ENCODE measurements at regions not wholly inside any gene's neighbourhood (a gene's known extent, or its start where the extent isn't known, plus 50 kb on each side); places are given as distances from the start of the nearest gene placed in this dataset.

DNA sequence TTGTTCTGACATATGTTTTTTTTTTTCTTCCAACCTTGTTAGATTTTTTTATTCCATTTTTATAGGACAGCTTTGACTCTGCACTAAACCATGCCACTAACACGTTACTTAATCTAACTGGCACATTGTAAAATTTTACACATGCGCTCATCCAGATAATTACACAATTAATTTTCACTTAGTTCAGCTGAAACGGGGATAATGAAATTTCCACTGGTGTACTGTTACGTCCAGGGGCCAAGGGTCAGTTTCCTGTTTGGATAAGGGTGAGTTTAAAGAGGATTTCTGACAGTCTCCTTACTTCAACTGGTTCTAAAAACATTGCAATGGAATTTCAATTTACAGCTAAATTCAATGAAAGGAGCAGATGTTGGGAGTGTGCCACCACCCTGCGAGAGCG is 221.8 kb upstream of the CEP162 start:
- no peak for ATAC-seq (ENCODE audit: poor library complexity)
- H3K4me1 Mint-ChIP-seq (ENCODE audit: low read depth): no peaks in the 10 kb centered on the region
- ChIA-PET POLR2A (no interaction called here), CTCF (no interaction called here)
- intact Hi-C loops (cut with DNase I, micrococcal nuclease): no loop called here
- Histone ChIP-seq H3K27me3 (ENCODE audit: control insufficient read depth in 1 of 2, insufficient read depth in 2 of 2, low read length in 2 of 2) (no peaks in the 10 kb centered on the region), H3K9me3 (ENCODE audit: control insufficient read depth in 1 of 2, insufficient read depth in 1 of 2, low read length in 2 of 2) (no peaks in the 10 kb centered on the region), H3K4me3 (ENCODE audit: low read length) (no peak overlapping the region), H3K27ac (ENCODE audit: low read depth in 1 of 2, low read length in 2 of 2) (no peak overlapping the region), H3K4me1 (ENCODE audit: insufficient read depth, low read length) (no peaks in the 10 kb centered on the region), H3K36me3 (ENCODE audit: insufficient read depth, low read length) (no peaks in the 10 kb centered on the region)
- TF ChIP-seq, protein P1, sequence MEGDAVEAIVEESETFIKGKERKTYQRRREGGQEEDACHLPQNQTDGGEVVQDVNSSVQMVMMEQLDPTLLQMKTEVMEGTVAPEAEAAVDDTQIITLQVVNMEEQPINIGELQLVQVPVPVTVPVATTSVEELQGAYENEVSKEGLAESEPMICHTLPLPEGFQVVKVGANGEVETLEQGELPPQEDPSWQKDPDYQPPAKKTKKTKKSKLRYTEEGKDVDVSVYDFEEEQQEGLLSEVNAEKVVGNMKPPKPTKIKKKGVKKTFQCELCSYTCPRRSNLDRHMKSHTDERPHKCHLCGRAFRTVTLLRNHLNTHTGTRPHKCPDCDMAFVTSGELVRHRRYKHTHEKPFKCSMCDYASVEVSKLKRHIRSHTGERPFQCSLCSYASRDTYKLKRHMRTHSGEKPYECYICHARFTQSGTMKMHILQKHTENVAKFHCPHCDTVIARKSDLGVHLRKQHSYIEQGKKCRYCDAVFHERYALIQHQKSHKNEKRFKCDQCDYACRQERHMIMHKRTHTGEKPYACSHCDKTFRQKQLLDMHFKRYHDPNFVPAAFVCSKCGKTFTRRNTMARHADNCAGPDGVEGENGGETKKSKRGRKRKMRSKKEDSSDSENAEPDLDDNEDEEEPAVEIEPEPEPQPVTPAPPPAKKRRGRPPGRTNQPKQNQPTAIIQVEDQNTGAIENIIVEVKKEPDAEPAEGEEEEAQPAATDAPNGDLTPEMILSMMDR (IDR thresholded peaks at IDR 0.05): no peak
- H3K27ac Mint-ChIP-seq: no peak overlapping the region
- no peak for DNase-seq
- H3K4me3 Mint-ChIP-seq: no peak overlapping the region
- peaks cover 3% of the 10 kb centered on the region for H3K9me3 Mint-ChIP-seq
- H3K36me3 Mint-ChIP-seq (ENCODE audit: low read depth): no peaks in the 10 kb centered on the region
- H3K27me3 Mint-ChIP-seq: no peaks in the 10 kb centered on the region

DNA sequence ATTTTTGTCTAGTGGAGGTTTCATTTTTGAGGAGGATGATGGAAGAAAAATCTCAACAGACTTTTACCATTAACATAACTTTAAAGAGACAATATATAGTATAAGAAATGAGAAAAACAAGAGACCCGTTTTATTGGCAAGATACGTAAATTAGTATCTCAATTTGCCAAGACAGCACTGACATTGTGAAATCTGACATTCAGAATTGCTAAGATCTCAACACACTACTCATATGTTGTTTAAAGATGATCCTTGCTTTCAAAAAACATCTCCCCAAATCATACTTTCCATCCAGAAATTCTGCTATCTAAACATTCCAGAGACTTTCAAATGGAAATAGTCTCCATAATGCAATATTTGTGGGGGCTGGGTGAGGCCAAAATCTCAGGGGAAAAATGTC is 220.9 kb upstream of the CEP162 start:
- POLR2A ChIA-PET: no interaction called here
- Mint-ChIP-seq H3K9me3 (peaks cover 3% of the 10 kb centered on the region), H3K27me3 (no peaks in the 10 kb centered on the region), H3K27ac (no peak overlapping the region), H3K36me3 (ENCODE audit: low read depth) (no peaks in the 10 kb centered on the region), H3K4me1 (ENCODE audit: low read depth) (no peaks in the 10 kb centered on the region), H3K4me3 (no peak overlapping the region)
- Histone ChIP-seq H3K27me3 (ENCODE audit: control insufficient read depth in 1 of 2, insufficient read depth in 2 of 2, low read length in 2 of 2) (no peaks in the 10 kb centered on the region), H3K27ac (ENCODE audit: low read depth in 1 of 2, low read length in 2 of 2) (no peak overlapping the region), H3K9me3 (ENCODE audit: control insufficient read depth in 1 of 2, insufficient read depth in 1 of 2, low read length in 2 of 2) (no peaks in the 10 kb centered on the region), H3K36me3 (ENCODE audit: insufficient read depth, low read length) (no peaks in the 10 kb centered on the region), H3K4me3 (ENCODE audit: low read length) (no peak overlapping the region), H3K4me1 (ENCODE audit: insufficient read depth, low read length) (no peaks in the 10 kb centered on the region)
- TF ChIP-seq, protein P1 (IDR thresholded peaks at IDR 0.05): no peak
- no peak for ATAC-seq (ENCODE audit: poor library complexity)
- CTCF ChIA-PET: no interaction called here
- intact Hi-C loops (cut with DNase I, micrococcal nuclease): no loop called here
- no peak for DNase-seq

DNA sequence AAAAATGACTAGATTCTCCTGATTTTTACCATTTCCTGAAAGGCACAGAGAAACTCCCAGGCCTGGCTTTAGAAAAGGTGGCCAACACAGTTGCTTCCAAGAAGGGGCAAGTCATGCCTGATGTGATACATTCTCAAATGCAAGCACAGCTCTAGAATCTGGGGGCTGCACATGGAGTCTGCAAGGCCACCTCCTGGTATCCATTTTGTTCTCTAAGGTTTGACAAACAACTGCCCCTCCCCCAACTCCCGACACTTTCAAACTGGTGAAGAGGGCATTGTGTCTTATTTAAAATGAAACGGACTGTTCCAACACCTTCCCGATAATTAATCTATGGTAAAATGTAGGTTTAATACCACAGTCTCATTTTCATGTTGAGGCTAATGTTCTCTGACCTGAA is 220.2 kb upstream of the CEP162 start:
- no peaks in the 10 kb centered on the region for H3K4me1 ChIP-seq (ENCODE audit: insufficient read depth, low read length)
- no peaks in the 10 kb centered on the region for H3K27me3 Mint-ChIP-seq

More for the DNA sequence above, 220.2 kb upstream of the CEP162 start:
- ATAC-seq (ENCODE audit: poor library complexity) (no peak), DNase-seq (no peak)
- Histone ChIP-seq H3K9me3 (ENCODE audit: control insufficient read depth in 1 of 2, insufficient read depth in 1 of 2, low read length in 2 of 2) (no peaks in the 10 kb centered on the region), H3K27me3 (ENCODE audit: control insufficient read depth in 1 of 2, insufficient read depth in 2 of 2, low read length in 2 of 2) (no peaks in the 10 kb centered on the region), H3K4me3 (ENCODE audit: low read length) (no peak overlapping the region), H3K36me3 (ENCODE audit: insufficient read depth, low read length) (no peaks in the 10 kb centered on the region), H3K27ac (ENCODE audit: low read depth in 1 of 2, low read length in 2 of 2) (no peak overlapping the region)
- intact Hi-C loops (cut with DNase I, micrococcal nuclease): no loop called here
- POLR2A ChIA-PET: no interaction called here
- H3K4me3 Mint-ChIP-seq: no peak overlapping the region
- CTCF ChIA-PET: no interaction called here
- TF ChIP-seq, protein P1 (IDR thresholded peaks at IDR 0.05): no peak
- peaks cover 2% of the 10 kb centered on the region for H3K9me3 Mint-ChIP-seq
- H3K27ac Mint-ChIP-seq: no peak overlapping the region
- H3K36me3 Mint-ChIP-seq (ENCODE audit: low read depth): no peaks in the 10 kb centered on the region
- no peaks in the 10 kb centered on the region for H3K4me1 Mint-ChIP-seq (ENCODE audit: low read depth)
